SJSA1 (cell line): ENCODE measurements at regions not wholly inside any gene's neighbourhood (a gene's known extent, or its start where the extent isn't known, plus 50 kb on each side); places are given as distances from the start of the nearest gene placed in this dataset.

Source experiments
- DNase-seq, 2 experiments: peaks; one replicate each; pipeline ENCODE4 v3.0.0-alpha.2; 2015 to 2020; ENCODE audit warnings: low spot score in 2 of 2, low read depth in 1 of 2
- H3K27ac ChIP-seq: fragments of 250-450 bp; sonication (Bioruptor Pico); 2 replicates; pipeline ENCODE4 v1.5.1; 2020; ENCODE audit warnings: mild to moderate bottlenecking, moderate library complexity
- H3K27me3 ChIP-seq: fragments of 250-450 bp; sonication (Bioruptor Pico); replicated peaks from 2 replicates; pipeline ENCODE4 v1.5.1; 2020; ENCODE audit warnings: mild to moderate bottlenecking, moderate library complexity
- H3K36me3 ChIP-seq: fragments of 250-450 bp; sonication (Bioruptor Pico); 2 replicates; pipeline ENCODE4 v1.5.1; 2020; ENCODE audit warnings: mild to moderate bottlenecking
- H3K4me1 ChIP-seq: fragments of 250-450 bp; sonication (Bioruptor Pico); replicated peaks from 2 replicates; pipeline ENCODE4 v1.6.1; 2021; ENCODE audit warnings: mild to moderate bottlenecking
- H3K4me3 ChIP-seq: fragments of 250-450 bp; sonication (Bioruptor Pico); 2 replicates; pipeline ENCODE4 v1.5.1; 2020; ENCODE audit warnings: mild to moderate bottlenecking
- H3K9me3 ChIP-seq: fragments of 250-450 bp; sonication (Bioruptor Pico); replicated peaks from 2 replicates; pipeline ENCODE4 v1.5.1; 2020; ENCODE audit warnings: mild to moderate bottlenecking

- Histone ChIP-seq H3K27me3 (no peaks in the 10 kb centered on the region), H3K4me1 (no peaks in the 10 kb centered on the region), H3K9me3 (no peaks in the 10 kb centered on the region; the same call in 1 of the 2 replicates), H3K27ac (no peak overlapping the region), H3K4me3 (no peak overlapping the region), H3K36me3 (no peaks in the 10 kb centered on the region)
- no peak for DNase-seq
Measured at GRCh38 chr2:49465157-49465831, 311.0 kb upstream of the FSHR start.

- no peaks in the 10 kb centered on the region for H3K36me3 ChIP-seq
- no peak overlapping the region for H3K4me3 ChIP-seq
- no peak overlapping the region for H3K27ac ChIP-seq
- no peaks in the 10 kb centered on the region; the same call in 1 of the 2 replicates for H3K9me3 ChIP-seq
- no peaks in the 10 kb centered on the region for H3K4me1 ChIP-seq
- no peak for DNase-seq
- no peaks in the 10 kb centered on the region for H3K27me3 ChIP-seq
Measured at GRCh38 chr2:49459314-49459993, 305.1 kb upstream of the FSHR start.

GRCh38 chr2:49444005-49444404, 289.7 kb upstream of the FSHR start:
- H3K4me1 ChIP-seq: no peaks in the 10 kb centered on the region
- H3K27ac ChIP-seq: no peak overlapping the region
- no peaks in the 10 kb centered on the region for H3K9me3 ChIP-seq
- H3K4me3 ChIP-seq: no peak overlapping the region
- no peak for DNase-seq
- no peaks in the 10 kb centered on the region for H3K27me3 ChIP-seq
- no peaks in the 10 kb centered on the region for H3K36me3 ChIP-seq

- Histone ChIP-seq H3K4me1 (no peaks in the 10 kb centered on the region), H3K9me3 (no peaks in the 10 kb centered on the region), H3K27me3 (no peaks in the 10 kb centered on the region), H3K27ac (no peak overlapping the region), H3K36me3 (no peaks in the 10 kb centered on the region), H3K4me3 (no peak overlapping the region)
- DNase-seq: no peak
Measured at GRCh38 chr2:49426996-49427395, 272.7 kb upstream of the FSHR start.

GRCh38 chr2:49416252-49416651, 261.9 kb upstream of the FSHR start:
- Histone ChIP-seq H3K27ac (no peak overlapping the region), H3K4me1 (no peaks in the 10 kb centered on the region), H3K27me3 (no peaks in the 10 kb centered on the region), H3K4me3 (no peak overlapping the region), H3K36me3 (no peaks in the 10 kb centered on the region), H3K9me3 (no peaks in the 10 kb centered on the region)
- DNase-seq: no peak

- Histone ChIP-seq H3K4me3 (no peak overlapping the region), H3K27me3 (no peaks in the 10 kb centered on the region), H3K27ac (no peak overlapping the region), H3K4me1 (no peaks in the 10 kb centered on the region), H3K9me3 (no peaks in the 10 kb centered on the region), H3K36me3 (no peaks in the 10 kb centered on the region)
- no peak for DNase-seq
Measured at GRCh38 chr2:49404108-49404507, 249.8 kb upstream of the FSHR start.

GRCh38 chr2:49403637-49404036, 249.3 kb upstream of the FSHR start:
- Histone ChIP-seq H3K4me3 (no peak overlapping the region), H3K4me1 (no peaks in the 10 kb centered on the region), H3K36me3 (no peaks in the 10 kb centered on the region), H3K27me3 (no peaks in the 10 kb centered on the region), H3K27ac (no peak overlapping the region), H3K9me3 (no peaks in the 10 kb centered on the region)
- no peak for DNase-seq

GRCh38 chr2:49379406-49379805, 225.1 kb upstream of the FSHR start:
- H3K36me3 ChIP-seq: no peaks in the 10 kb centered on the region
- no peak overlapping the region for H3K4me3 ChIP-seq
- no peak overlapping the region for H3K27ac ChIP-seq
- no peaks in the 10 kb centered on the region for H3K4me1 ChIP-seq
- DNase-seq: no peak
- no peaks in the 10 kb centered on the region for H3K27me3 ChIP-seq
- H3K9me3 ChIP-seq: no peaks in the 10 kb centered on the region

GRCh38 chr2:49371128-49371701, 216.9 kb upstream of the FSHR start:
- Histone ChIP-seq H3K27me3 (no peaks in the 10 kb centered on the region), H3K4me3 (no peak overlapping the region), H3K36me3 (no peaks in the 10 kb centered on the region)

GRCh38 chr2:49369650-49370049, 215.3 kb upstream of the FSHR start:
- Histone ChIP-seq H3K27me3 (no peaks in the 10 kb centered on the region), H3K36me3 (no peaks in the 10 kb centered on the region), H3K4me1 (no peaks in the 10 kb centered on the region), H3K4me3 (no peak overlapping the region), H3K9me3 (no peaks in the 10 kb centered on the region), H3K27ac (no peak overlapping the region)
- no peak for DNase-seq

More at GRCh38 chr2:49371128-49371701, 216.9 kb upstream of the FSHR start:
- no peak for DNase-seq
- Histone ChIP-seq H3K27ac (no peak overlapping the region), H3K4me1 (no peaks in the 10 kb centered on the region), H3K9me3 (no peaks in the 10 kb centered on the region)

GRCh38 chr2:49369101-49369500, 214.8 kb upstream of the FSHR start:
- H3K36me3 ChIP-seq: no peaks in the 10 kb centered on the region
- no peak overlapping the region for H3K27ac ChIP-seq
- no peak for DNase-seq
- H3K4me1 ChIP-seq: no peaks in the 10 kb centered on the region
- H3K9me3 ChIP-seq: no peaks in the 10 kb centered on the region
- no peak overlapping the region for H3K4me3 ChIP-seq
- H3K27me3 ChIP-seq: no peaks in the 10 kb centered on the region

- no peak for DNase-seq
- Histone ChIP-seq H3K36me3 (no peaks in the 10 kb centered on the region), H3K27ac (no peak overlapping the region), H3K4me1 (no peaks in the 10 kb centered on the region), H3K9me3 (no peaks in the 10 kb centered on the region), H3K27me3 (no peaks in the 10 kb centered on the region), H3K4me3 (no peak overlapping the region)
Measured at GRCh38 chr2:49367003-49367402, 212.7 kb upstream of the FSHR start.

- Histone ChIP-seq H3K36me3 (no peaks in the 10 kb centered on the region), H3K9me3 (no peaks in the 10 kb centered on the region), H3K27ac (no peak overlapping the region), H3K4me1 (no peaks in the 10 kb centered on the region), H3K27me3 (no peaks in the 10 kb centered on the region), H3K4me3 (no peak overlapping the region)
- no peak for DNase-seq
Measured at GRCh38 chr2:49360407-49360767, 206.1 kb upstream of the FSHR start.

- no peaks in the 10 kb centered on the region for H3K36me3 ChIP-seq
- no peak overlapping the region for H3K4me3 ChIP-seq
- no peaks in the 10 kb centered on the region for H3K9me3 ChIP-seq
- H3K27ac ChIP-seq: no peak overlapping the region
- no peak for DNase-seq
- no peaks in the 10 kb centered on the region for H3K27me3 ChIP-seq
- H3K4me1 ChIP-seq: no peaks in the 10 kb centered on the region
Measured at GRCh38 chr2:49359721-49360406, 205.5 kb upstream of the FSHR start.
